GM23338 (cell line): ENCODE measurements at regions not wholly inside any gene's neighbourhood (a gene's known extent, or its start where the extent isn't known, plus 50 kb on each side); places are given as distances from the start of the nearest gene placed in this dataset.

ENCODE experiments used
- CTCF ChIP-seq, 2 experiments: fragments of 200-600 bp in 1 of 2; sonication (generic) in 1 of 2; conservative IDR thresholded peaks; 2 replicates each; pipeline versions ENCODE4 v1.5.1 to v1.6.1; 2016 to 2017; ENCODE audit warnings: antibody characterized with exemption in 2 of 2, low read depth in 2 of 2, mild to moderate bottlenecking in 2 of 2, moderate library complexity in 1 of 2
- EZH2phosphoT487 ChIP-seq: fragments of 200-600 bp; sonication (generic); IDR thresholded peaks from one replicate; pipeline ENCODE4 v1.8.1; 2018; ENCODE audit warnings: antibody characterized with exemption; ENCODE audit not compliant: unreplicated experiment
- NANOG ChIP-seq: IDR thresholded peaks from 2 replicates; pipeline ENCODE4 v1.6.1; 2016; ENCODE audit warnings: antibody characterized with exemption, borderline replicate concordance

GRCh38 chr20:47866480-47866879 lies 81.2 kb upstream of the SULF2 start:
- TF ChIP-seq CTCF (conservative IDR thresholded peaks at IDR 0.05; ENCODE audit: low read depth in 2 of 2), result no peak
- no peak for TF ChIP-seq EZH2phosphoT487
- no peak for TF ChIP-seq NANOG
